ENCODE measurements at regions not wholly inside any gene's neighbourhood (a gene's known extent, or its start where the extent isn't known, plus 50 kb on each side); places are given as distances from the start of the nearest gene placed in this dataset.

- DNase-seq (ENCODE audit: low spot score) = no peak
Measured at GRCh38 chr6:48240287-48240686, 129.3 kb upstream of the PTCHD4 start.

DNA sequence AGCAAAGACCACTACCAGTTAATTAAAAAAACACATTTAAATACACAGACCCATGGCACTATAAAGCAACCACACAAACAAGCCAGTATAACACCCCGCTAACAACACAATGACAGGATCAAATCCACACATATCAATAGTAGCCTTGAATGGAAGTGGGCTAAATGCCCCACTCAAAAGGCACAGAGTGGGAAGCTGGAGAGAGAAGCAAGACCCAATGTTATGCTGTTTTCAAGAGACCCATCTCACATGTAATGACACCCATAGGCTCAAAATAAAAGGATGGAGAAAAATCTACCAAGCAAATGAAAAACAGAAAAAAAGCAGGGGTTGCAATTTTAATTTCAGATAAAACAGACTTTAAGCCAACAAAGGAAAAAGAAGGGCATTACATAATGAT lies 125.4 kb upstream of the PTCHD4 start:
- no peak for DNase-seq (ENCODE audit: low spot score)

- no peak for DNase-seq (ENCODE audit: low spot score)
Measured at GRCh38 chr6:48233063-48233462, 122.1 kb upstream of the PTCHD4 start.

- no peak for DNase-seq (ENCODE audit: low spot score)
Measured at GRCh38 chr6:48229841-48230240, 118.8 kb upstream of the PTCHD4 start.

GRCh38 chr6:48222241-48222640 lies 111.2 kb upstream of the PTCHD4 start:
- no peak for DNase-seq (ENCODE audit: low spot score)

- no peak for DNase-seq (ENCODE audit: low spot score)
Measured at GRCh38 chr6:48213076-48213788, 102.2 kb upstream of the PTCHD4 start.

DNA sequence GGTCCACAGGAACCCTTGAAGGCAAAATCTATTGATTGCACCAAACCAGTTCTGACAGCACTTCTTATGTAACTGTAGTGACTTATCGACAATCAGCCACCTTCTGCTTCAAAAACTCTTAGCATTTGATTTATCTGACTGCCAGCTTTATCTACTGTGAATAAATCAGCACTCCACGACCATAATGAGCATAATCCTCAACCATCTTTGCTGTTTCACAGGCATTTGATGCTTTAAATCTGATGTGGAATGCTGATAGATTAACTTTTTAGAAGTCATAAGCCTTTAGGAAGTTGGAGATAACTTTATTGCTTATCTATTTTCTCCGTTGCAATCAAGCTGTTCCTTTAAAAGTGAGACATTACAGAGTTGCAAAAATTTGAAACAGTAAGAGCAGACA lies 101.5 kb upstream of the PTCHD4 start:
- no peak for DNase-seq (ENCODE audit: low spot score)

- DNase-seq (ENCODE audit: low spot score) = no peak
Measured at GRCh38 chr6:48206091-48206490, 95.1 kb upstream of the PTCHD4 start.

DNA sequence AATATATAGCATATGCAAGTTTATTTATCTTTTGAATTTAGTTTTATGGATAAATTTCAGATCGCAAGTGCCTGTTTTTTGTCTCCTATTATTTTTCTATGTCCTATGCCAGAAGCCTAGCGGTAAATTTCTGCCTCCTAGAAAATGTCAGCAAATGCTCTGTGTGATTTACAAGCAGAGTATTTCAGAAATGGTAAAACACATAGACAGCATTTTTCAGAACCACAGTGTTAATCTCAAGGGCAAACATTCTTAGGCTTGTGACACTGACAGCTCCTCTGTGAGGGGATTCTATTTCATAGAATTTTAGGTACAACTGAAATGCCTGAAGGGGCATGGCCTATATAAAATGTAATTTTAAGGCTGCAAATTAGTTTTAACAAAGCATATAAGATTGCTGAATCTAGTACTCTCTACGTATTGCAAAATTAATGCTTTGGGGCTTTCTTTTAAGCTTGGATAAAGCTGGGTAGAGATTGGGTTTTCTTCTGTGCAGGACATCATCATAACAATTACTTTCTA lies 89.9 kb upstream of the PTCHD4 start:
- no peak for DNase-seq (ENCODE audit: low spot score)

DNA sequence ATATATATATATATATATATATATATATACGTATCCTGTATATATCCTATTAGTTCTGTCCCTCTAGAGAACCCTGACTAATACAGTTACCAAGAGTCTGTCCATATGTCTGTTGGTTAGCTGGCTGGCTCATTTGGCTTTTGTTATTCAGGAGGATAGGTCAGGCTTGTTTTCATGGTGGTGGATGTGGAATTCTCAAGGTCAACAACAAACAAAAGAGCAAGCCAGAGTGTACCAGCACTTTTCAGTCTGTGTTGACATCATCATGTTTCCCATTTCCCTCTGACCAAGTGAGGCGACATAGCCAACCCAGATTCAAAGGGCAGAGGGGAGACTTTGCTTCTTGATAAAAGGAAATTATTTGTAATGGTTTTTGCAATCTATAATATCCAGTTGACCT lies 88.5 kb upstream of the PTCHD4 start:
- no peak for DNase-seq (ENCODE audit: low spot score)

DNA sequence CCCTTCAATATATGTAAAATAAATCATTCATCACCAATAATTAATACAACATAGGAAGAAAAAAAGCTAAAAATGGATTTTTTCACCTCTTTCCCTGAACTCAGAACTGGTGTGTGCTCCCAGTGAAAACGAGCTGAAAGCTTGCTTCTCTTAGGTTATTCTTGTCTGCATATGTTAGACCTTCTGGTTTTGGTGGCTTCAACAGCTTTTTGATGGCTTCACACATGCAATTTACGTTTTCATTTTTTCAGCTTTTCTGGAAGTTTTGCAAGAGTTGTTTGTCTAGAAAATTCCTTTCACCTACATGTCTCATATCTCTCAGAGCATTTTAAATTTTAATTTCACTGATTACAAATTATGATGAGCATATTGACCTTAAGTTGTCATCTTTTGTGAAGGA lies 86.9 kb upstream of the PTCHD4 start:
- DNase-seq (ENCODE audit: low spot score) = no peak

- no peak for DNase-seq (ENCODE audit: low spot score)
Measured at GRCh38 chr6:48194596-48195295, 83.7 kb upstream of the PTCHD4 start.

- no peak for DNase-seq (ENCODE audit: low spot score)
Measured at GRCh38 chr6:48188158-48188557, 77.2 kb upstream of the PTCHD4 start.

- DNase-seq (ENCODE audit: low spot score) = no peak
Measured at GRCh38 chr6:48186746-48187145, 75.7 kb upstream of the PTCHD4 start.

- DNase-seq (ENCODE audit: low spot score) = no peak
Measured at GRCh38 chr6:48184648-48185047, 73.7 kb upstream of the PTCHD4 start.

- DNase-seq (ENCODE audit: low spot score) = no peak
Measured at GRCh38 chr6:48183811-48184605, 73.0 kb upstream of the PTCHD4 start.

- no peak for DNase-seq (ENCODE audit: low spot score)
Measured at GRCh38 chr6:48183178-48183577, 72.2 kb upstream of the PTCHD4 start.

DNA sequence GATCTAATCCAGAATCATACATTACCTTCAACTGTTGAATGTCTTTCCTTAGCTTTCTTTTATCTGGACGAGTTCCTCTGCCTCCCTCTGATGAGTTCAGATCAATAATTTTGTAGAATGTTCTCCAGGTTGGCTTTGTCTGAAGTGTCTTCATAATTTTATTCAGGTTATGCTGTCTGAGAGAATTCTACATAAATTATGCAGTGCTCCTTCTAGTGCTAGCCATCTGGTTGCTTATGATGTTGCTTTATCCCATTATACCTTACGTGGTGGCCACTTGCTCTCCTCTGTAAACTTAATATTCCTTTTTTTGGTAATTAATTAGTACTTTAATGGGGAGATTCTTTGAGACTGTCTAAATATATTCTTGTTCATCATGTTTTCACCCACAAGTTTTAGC lies 67.7 kb upstream of the PTCHD4 start:
- no peak for DNase-seq (ENCODE audit: low spot score)

- no peak for DNase-seq (ENCODE audit: low spot score)
Measured at GRCh38 chr6:48177786-48178185, 66.8 kb upstream of the PTCHD4 start.

- DNase-seq (ENCODE audit: low spot score) = no peak
Measured at GRCh38 chr6:48176645-48177308, 65.8 kb upstream of the PTCHD4 start.

DNA sequence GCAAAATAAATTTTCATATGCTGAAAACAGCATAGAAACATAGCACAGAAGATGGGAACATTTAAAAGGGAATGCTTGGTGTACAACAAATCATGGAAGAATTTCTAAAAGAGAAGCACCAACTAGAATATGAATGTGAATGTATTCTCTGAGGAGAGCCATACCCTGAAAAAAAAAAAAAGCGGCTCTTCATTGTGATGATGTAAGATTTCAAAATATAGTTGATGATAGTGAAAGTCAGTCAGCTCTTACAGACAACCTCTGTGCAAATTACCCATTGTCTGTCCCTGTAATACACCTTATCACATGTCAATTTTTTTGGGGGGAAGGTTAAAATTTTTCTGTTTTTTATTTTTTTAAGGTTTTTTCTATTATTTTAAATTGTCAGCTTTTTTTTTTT lies 58.6 kb upstream of the PTCHD4 start:
- no peak for DNase-seq (ENCODE audit: low spot score)
